ENCODE measurements at regions not wholly inside any gene's neighbourhood (a gene's known extent, or its start where the extent isn't known, plus 50 kb on each side); places are given as distances from the start of the nearest gene placed in this dataset.

DNA sequence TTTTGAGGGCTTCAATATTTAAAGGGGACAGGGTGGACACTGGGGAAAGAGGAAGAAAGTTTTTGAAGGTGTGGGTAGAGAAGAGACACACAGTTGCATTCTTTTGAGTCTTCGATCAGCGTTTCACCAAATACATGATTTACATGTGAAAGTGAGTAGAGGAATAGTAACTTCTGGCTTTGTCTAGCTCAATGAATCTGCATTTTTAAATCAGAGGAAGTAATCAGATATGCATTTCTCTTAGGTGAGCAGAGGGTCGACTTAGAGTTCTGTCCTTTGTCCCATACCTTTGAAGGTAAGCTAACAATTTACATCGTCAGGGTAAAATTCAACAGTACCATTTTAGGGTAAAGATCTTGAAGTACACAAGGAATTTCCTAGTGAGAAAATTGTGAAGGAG is 406.4 kb upstream of the ZNF462 start:
- TF ChIP-seq, protein P1, sequence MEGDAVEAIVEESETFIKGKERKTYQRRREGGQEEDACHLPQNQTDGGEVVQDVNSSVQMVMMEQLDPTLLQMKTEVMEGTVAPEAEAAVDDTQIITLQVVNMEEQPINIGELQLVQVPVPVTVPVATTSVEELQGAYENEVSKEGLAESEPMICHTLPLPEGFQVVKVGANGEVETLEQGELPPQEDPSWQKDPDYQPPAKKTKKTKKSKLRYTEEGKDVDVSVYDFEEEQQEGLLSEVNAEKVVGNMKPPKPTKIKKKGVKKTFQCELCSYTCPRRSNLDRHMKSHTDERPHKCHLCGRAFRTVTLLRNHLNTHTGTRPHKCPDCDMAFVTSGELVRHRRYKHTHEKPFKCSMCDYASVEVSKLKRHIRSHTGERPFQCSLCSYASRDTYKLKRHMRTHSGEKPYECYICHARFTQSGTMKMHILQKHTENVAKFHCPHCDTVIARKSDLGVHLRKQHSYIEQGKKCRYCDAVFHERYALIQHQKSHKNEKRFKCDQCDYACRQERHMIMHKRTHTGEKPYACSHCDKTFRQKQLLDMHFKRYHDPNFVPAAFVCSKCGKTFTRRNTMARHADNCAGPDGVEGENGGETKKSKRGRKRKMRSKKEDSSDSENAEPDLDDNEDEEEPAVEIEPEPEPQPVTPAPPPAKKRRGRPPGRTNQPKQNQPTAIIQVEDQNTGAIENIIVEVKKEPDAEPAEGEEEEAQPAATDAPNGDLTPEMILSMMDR (conservative IDR thresholded peaks at IDR 0.05; ENCODE audit: low read length) = no peak
- TF ChIP-seq EZH2phosphoT487 (IDR thresholded peaks at IDR 0.05; ENCODE audit: borderline replicate concordance) = no peak

DNA sequence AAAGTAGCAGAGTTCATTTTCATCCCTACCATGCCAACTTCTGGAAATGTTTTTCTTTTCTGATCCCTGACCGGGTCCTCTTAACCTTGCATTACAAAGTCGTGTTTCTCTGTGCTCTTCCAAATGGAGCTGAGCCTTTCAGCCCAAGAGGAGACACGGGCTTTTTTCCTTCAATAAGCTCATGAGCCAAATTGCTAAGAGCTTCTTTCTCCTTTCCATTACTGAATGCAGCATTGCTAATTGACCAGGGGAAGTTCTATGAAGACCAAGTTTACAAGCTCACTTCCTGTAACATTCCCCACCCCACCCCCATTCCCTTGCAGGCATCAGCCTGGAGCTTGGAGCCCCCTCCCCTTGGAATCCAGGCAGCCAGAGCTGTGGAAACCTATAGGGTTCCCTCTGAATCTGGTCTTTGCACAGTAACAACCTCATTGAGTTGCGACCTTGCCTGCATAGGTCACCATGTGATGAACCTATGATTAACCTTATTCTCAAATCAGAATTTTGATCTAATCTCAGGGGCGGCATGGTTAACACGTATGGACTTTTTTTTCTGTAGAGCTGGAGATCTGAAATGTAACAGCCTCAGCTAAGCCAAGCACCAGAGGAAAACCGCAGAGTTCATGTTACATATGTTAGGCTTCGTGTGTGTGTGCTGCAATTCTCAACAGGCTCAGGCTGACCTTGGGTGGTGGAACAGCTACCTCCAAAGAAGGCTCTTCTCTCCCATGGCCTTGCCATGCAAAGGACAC is 395.7 kb upstream of the ZNF462 start:
- H3K9ac ChIP-seq (ENCODE audit: low read depth, low read length, poor library complexity, severe bottlenecking) = no peak overlapping the region
- no peaks in the 10 kb centered on the region for H3K9me2 ChIP-seq (replicated peaks; ENCODE audit: low read depth, low read length)
- TF ChIP-seq, protein P1 (conservative IDR thresholded peaks at IDR 0.05; ENCODE audit: low read length) = no peak
- TF ChIP-seq EZH2phosphoT487 (IDR thresholded peaks at IDR 0.05; ENCODE audit: borderline replicate concordance) = no peak
- H3K79me2 ChIP-seq (ENCODE audit: insufficient read depth, low read length) = no peaks in the 10 kb centered on the region
- H3K27me3 ChIP-seq (ENCODE audit: insufficient read depth, low read length, poor library complexity, severe bottlenecking) = no peaks in the 10 kb centered on the region
- H3F3A ChIP-seq (ENCODE audit: low read depth) = no peaks in the 10 kb centered on the region
- H3K4me1 ChIP-seq (ENCODE audit: insufficient read depth, low read length, poor library complexity, severe bottlenecking) = peaks cover 5% of the 10 kb centered on the region
- H3K36me3 ChIP-seq (ENCODE audit: insufficient read depth, low read length) = no peaks in the 10 kb centered on the region
- no peaks in the 10 kb centered on the region for H3K9me3 ChIP-seq (ENCODE audit: insufficient read depth, low read depth, low read length)
- 0 out of 2 replicates have a peak overlapping the region, but pooled peaks have one; percentile 29 for H2AFZ ChIP-seq (ENCODE audit: low read length)
- no peak overlapping the region for H3K4me3 ChIP-seq (ENCODE audit: low read length, poor library complexity, severe bottlenecking)
- no peaks in the 10 kb centered on the region for H4K20me1 ChIP-seq (ENCODE audit: insufficient read depth, low read length, poor library complexity, severe bottlenecking)
- H3K4me2 ChIP-seq (ENCODE audit: low read depth, low read length, poor library complexity, severe bottlenecking) = no peak overlapping the region

More for the DNA sequence above, 406.4 kb upstream of the ZNF462 start:
- Histone ChIP-seq H3K4me1 (ENCODE audit: insufficient read depth, low read length, poor library complexity, severe bottlenecking) (no peaks in the 10 kb centered on the region), H4K20me1 (ENCODE audit: insufficient read depth, low read length, poor library complexity, severe bottlenecking) (no peaks in the 10 kb centered on the region), H3K79me2 (ENCODE audit: insufficient read depth, low read length) (no peaks in the 10 kb centered on the region), H3K27me3 (ENCODE audit: insufficient read depth, low read length, poor library complexity, severe bottlenecking) (no peaks in the 10 kb centered on the region), H2AFZ (ENCODE audit: low read length) (no peak overlapping the region), H3K9ac (ENCODE audit: low read depth, low read length, poor library complexity, severe bottlenecking) (no peak overlapping the region), H3K4me2 (ENCODE audit: low read depth, low read length, poor library complexity, severe bottlenecking) (no peak overlapping the region), H3K9me3 (ENCODE audit: insufficient read depth, low read depth, low read length) (peaks cover 11% of the 10 kb centered on the region), H3K36me3 (ENCODE audit: insufficient read depth, low read length) (no peaks in the 10 kb centered on the region), H3F3A (ENCODE audit: low read depth) (no peaks in the 10 kb centered on the region), H3K9me2 (replicated peaks; ENCODE audit: low read depth, low read length) (no peaks in the 10 kb centered on the region), H3K4me3 (ENCODE audit: low read length, poor library complexity, severe bottlenecking) (no peak overlapping the region)

DNA sequence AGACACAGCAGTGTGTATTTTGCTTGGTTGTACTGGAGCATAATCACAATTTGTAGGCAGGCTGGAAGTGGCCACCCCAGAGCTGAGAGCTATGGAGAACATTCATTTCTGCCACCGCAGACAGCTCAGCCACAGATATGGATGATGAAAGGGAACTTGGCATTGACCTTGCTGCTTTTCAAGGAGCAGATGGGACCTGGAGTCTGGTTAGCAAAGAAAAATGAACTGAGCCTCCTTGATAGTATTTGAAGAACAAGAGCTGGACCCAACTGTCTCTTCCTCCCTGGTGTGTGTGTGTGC is 395.2 kb upstream of the ZNF462 start:
- no peak overlapping the region for H3K9ac ChIP-seq (ENCODE audit: low read depth, low read length, poor library complexity, severe bottlenecking)
- no peaks in the 10 kb centered on the region for H3F3A ChIP-seq (ENCODE audit: low read depth)
- H3K9me2 ChIP-seq (replicated peaks; ENCODE audit: low read depth, low read length) = no peaks in the 10 kb centered on the region
- no peaks in the 10 kb centered on the region for H3K79me2 ChIP-seq (ENCODE audit: insufficient read depth, low read length)
- no peak overlapping the region for H3K4me3 ChIP-seq (ENCODE audit: low read length, poor library complexity, severe bottlenecking)
- H3K27me3 ChIP-seq (ENCODE audit: insufficient read depth, low read length, poor library complexity, severe bottlenecking) = no peaks in the 10 kb centered on the region
- peaks cover 5% of the 10 kb centered on the region for H3K4me1 ChIP-seq (ENCODE audit: insufficient read depth, low read length, poor library complexity, severe bottlenecking)
- no peak overlapping the region for H2AFZ ChIP-seq (ENCODE audit: low read length)
- H3K4me2 ChIP-seq (ENCODE audit: low read depth, low read length, poor library complexity, severe bottlenecking) = no peak overlapping the region
- no peaks in the 10 kb centered on the region for H3K9me3 ChIP-seq (ENCODE audit: insufficient read depth, low read depth, low read length)
- TF ChIP-seq, protein P1 (conservative IDR thresholded peaks at IDR 0.05; ENCODE audit: low read length) = no peak
- no peak for TF ChIP-seq EZH2phosphoT487 (IDR thresholded peaks at IDR 0.05; ENCODE audit: borderline replicate concordance)
- no peaks in the 10 kb centered on the region for H4K20me1 ChIP-seq (ENCODE audit: insufficient read depth, low read length, poor library complexity, severe bottlenecking)
- no peaks in the 10 kb centered on the region for H3K36me3 ChIP-seq (ENCODE audit: insufficient read depth, low read length)

Data from Loucy (cell line).